SK-N-MC (cell line): ENCODE measurements at regions not wholly inside any gene's neighbourhood (a gene's known extent, or its start where the extent isn't known, plus 50 kb on each side); places are given as distances from the start of the nearest gene placed in this dataset.

ENCODE experiments used
- EZH2 ChIP-seq: fragments of 200-600 bp; sonication (generic); IDR thresholded peaks from one replicate; pipeline ENCODE4 v1.6.1; 2017; ENCODE audit warnings: antibody characterized with exemption
- POLR2AphosphoS5 ChIP-seq: IDR thresholded peaks from 2 replicates; pipeline ENCODE4 v1.6.1; 2012; ENCODE audit warnings: mild to moderate bottlenecking, low read depth, low read length, borderline replicate concordance

GRCh38 chr10:33733058-33733457 lies 398.6 kb upstream of the NRP1 start:
- TF ChIP-seq POLR2AphosphoS5 (no peak), EZH2 (no peak)
